DMS153 treated with DMSO at 0.1 percent for 48 hours (cell line): ENCODE measurements at regions not wholly inside any gene's neighbourhood (a gene's known extent, or its start where the extent isn't known, plus 50 kb on each side); places are given as distances from the start of the nearest gene placed in this dataset.
A peak's percentile ranks its signal among the peaks of the same experiment; 100 is the strongest.

Experiments
- DNase-seq: peaks from one replicate; lab custom pipeline; 2025; ENCODE audit not compliant: unreplicated experiment; lab: John Stamatoyannopoulos, UW

- no peak for DNase-seq
Observed at GRCh38 chr9:16128003-16128402, 575.2 kb downstream of the CCDC171 start.

- no peak for DNase-seq
Observed at GRCh38 chr9:16131264-16131663, 578.4 kb downstream of the CCDC171 start.

- DNase-seq = no peak
Observed at GRCh38 chr9:16132513-16132912, 579.7 kb downstream of the CCDC171 start.

- no peak for DNase-seq
Observed at GRCh38 chr9:16133032-16133431, 580.2 kb downstream of the CCDC171 start.

- DNase-seq = peak; percentile 18
Observed at GRCh38 chr9:16133556-16134227, 580.8 kb downstream of the CCDC171 start.

- DNase-seq = no peak
Observed at GRCh38 chr9:16134351-16134750, 581.5 kb downstream of the CCDC171 start.

GRCh38 chr9:16135968-16136367 lies 583.1 kb downstream of the CCDC171 start:
- no peak for DNase-seq

- no peak for DNase-seq
Observed at GRCh38 chr9:16136451-16136850, 583.6 kb downstream of the CCDC171 start.

- no peak for DNase-seq
Observed at GRCh38 chr9:16136961-16137360, 584.1 kb downstream of the CCDC171 start.

GRCh38 chr9:16138561-16139491 lies 586.0 kb downstream of the CCDC171 start:
- no peak for DNase-seq

GRCh38 chr9:16139774-16140173 lies 586.9 kb downstream of the CCDC171 start:
- no peak for DNase-seq

GRCh38 chr9:16143310-16143709 lies 590.5 kb downstream of the CCDC171 start:
- DNase-seq = no peak

- no peak for DNase-seq
Observed at GRCh38 chr9:16143947-16144890, 591.4 kb downstream of the CCDC171 start.

- no peak for DNase-seq
Observed at GRCh38 chr9:16145196-16145950, 592.5 kb downstream of the CCDC171 start.

- DNase-seq = no peak
Observed at GRCh38 chr9:16147726-16148125, 594.9 kb downstream of the CCDC171 start.

GRCh38 chr9:16150501-16150900 lies 597.7 kb downstream of the CCDC171 start:
- no peak for DNase-seq

GRCh38 chr9:16150938-16151650 lies 598.3 kb downstream of the CCDC171 start:
- no peak for DNase-seq

GRCh38 chr9:16152276-16153101 lies 599.6 kb downstream of the CCDC171 start:
- no peak for DNase-seq

GRCh38 chr9:16153221-16153620 lies 600.4 kb downstream of the CCDC171 start:
- DNase-seq = no peak
